GM21390 (cell line): ENCODE measurements at regions not wholly inside any gene's neighbourhood (a gene's known extent, or its start where the extent isn't known, plus 50 kb on each side); places are given as distances from the start of the nearest gene placed in this dataset.

Experiments
- ATAC-seq: cut with Tn5 transposase; IDR thresholded peaks from one replicate; pipeline ENCODE4 v1.9.1; 2021; ENCODE audit not compliant: unreplicated experiment

DNA sequence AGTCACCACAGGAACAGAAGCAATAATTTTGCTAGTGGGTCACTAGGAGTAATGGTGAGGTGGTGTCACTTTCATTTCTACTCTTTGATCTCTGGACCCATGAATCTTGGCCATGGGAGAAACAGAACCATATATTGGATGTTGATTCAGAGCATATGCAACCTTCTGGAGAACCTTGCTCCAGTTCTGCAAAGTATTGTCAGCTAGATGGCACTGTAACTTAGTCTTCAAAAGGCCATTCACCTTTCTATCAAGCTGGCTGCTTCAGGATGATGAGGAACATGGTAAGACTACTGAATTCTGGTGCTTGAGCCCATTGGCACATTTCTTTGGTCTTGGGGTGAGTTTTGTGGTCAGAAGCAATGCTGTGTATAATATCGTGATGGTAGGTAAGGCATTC is 129.1 kb upstream of the FBN2 start:
- no peak for ATAC-seq

DNA sequence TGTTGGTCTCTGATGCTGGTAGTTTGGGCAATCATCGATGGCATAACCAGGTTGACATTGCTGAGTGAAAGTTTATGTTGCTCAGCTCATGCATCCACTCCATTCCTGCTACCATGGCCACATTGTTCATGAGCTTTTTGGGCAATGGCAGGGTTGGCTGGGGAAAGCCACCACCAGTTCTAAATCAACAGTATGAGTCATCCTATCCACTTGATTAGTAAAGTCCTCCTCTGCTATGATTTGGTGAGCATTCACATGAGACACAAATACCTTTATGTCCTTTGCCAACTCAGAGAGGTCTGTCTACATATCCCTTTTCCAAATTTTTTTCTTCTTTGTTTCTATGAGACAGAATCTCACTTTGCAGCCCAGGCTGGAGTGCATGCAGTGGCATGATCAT is 129.7 kb upstream of the FBN2 start:
- no peak for ATAC-seq

DNA sequence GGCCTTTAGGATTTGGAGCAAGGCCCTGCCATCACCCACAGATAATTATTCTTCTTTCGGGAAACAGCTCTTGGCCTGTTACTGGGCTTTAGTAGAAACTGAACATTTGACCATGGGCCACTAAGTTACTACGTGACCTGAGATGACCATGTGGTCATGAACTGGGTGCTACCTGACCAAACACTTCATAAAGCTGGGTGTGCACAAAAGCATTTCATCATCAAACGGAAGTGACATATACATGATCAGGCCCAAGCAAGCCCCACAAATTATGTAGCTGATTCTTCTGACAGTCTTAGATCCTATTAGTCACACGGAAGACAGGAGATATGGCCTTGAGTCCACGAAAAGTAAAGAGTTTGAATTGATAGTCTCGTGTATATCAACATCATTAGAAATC is 130.9 kb upstream of the FBN2 start:
- no peak for ATAC-seq

DNA sequence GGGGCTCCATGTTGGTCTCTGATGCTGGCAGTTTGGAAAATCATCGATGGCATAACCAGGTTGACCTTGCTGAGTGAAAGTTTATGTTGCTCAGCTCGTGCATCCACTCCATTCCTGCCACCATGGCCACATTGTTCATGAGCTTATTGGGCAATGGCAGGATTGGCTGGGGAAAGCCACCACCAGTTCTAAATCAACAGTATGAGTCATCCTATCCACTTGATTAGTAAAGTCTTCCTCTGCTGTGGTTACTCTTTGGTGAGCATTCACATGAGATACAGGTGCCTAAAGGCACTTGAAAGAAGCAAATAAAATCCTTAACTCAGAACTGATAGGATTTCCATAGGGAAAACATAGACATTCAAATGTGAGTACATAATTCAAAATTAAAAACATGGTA is 131.8 kb upstream of the FBN2 start:
- ATAC-seq: no peak

DNA sequence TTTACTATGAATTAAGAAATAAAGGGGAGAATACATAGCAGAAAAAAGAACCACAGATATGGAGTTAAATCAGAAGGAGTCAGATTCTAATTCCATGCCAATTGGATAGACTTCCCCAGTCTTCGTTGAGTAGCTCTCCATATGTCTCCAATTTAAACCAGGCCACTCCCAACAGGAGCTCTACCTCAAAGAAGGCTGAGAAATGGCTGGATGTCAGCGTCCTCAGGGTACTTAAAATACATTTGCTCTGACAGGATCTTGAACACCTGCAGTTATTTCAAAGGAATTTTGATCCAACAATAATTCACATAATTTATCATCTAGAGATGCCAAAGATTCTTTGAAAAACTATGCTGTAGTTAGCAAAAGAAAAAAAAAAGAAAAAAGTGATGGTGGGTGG is 133.9 kb upstream of the FBN2 start:
- no peak for ATAC-seq

DNA sequence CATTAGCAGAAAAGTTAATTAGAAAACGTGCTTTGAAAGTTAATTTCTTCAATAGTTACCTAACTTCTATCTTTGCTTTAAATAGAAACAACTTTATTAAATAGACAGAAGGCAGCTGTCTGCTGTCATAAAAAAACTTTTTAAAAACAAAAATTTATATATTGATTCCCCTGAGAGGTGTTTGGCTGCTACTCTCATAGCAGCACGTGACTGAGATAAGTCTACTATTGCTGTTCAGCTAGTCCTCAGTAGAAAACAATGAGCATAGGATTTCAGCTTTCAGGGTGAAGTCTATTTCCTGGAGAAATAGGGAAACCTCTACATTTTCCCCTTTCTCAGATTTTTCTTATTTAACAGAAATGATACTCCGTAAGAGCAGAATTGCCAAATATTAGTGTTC is 135.0 kb upstream of the FBN2 start:
- ATAC-seq: no peak

DNA sequence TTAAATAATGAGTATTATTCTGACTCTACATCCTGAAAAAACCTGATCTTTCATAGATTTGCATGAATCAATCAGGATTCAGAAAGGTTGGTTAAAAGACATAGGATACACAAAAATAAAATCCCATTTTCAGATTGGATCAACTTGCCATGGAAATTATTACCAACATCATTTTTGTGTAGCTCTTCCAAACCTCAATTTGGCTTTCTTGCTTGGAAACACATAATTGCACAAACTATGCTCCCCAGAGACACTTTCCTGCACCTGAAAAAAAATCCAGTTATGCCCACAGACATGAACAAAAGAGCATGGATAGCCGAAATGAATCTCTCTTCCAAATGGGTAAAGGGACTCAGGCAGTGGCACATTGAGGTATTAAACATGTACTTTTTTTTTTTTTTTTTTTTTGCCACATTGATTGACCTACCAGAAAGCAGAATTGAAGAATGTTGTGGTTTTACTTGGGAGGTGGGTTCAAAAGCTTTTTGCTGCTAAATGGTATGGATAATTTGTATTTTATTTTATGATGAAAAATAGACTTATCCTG is 135.4 kb upstream of the FBN2 start:
- no peak for ATAC-seq

DNA sequence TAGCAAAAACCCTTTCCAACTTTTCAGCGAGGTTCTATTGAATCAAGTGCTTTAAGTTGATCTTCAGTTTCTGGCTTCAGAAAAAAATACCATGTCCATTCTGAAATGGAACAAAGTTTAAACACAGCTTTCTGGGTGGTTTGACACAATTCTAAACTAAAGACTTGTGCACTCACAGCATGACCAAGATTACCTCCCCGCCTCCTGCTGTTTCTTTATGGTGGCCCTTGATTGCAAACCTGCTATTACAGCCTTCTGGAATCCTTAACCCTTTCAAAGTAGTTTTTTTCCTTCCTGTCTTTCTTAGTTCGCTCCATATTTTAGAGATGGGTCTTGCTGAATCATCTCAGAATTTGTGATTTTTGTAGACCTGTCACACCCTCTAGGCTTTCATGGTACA is 135.9 kb upstream of the FBN2 start:
- no peak for ATAC-seq

DNA sequence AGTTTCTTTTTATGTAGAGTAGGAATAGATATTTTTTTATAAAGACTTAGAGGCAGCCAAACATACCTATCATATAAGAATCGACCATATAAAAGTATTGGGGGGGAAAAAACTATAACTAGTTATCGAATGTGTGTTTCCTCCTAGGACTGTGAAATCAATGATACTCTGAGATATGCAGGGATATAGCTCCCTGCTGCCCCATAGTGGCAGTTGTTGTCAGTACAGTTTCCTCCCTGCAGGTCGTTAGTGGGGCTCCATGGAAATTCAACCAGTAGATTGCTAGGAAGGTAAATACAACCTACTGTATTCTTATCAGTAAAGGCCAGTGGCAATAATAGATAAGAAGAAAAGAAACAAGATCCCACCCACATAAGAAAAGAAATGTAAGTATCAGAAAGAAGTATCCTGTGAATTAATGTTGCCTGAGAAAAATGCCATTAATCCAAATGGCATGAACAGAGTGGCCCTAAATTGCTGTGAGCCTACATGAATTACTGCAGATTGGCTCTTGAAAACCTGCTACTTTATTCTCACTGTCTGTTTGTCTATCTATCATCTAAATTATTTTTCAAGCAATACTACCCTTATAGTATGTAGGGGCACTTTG is 136.9 kb upstream of the FBN2 start:
- peak; percentile 93 for ATAC-seq

DNA sequence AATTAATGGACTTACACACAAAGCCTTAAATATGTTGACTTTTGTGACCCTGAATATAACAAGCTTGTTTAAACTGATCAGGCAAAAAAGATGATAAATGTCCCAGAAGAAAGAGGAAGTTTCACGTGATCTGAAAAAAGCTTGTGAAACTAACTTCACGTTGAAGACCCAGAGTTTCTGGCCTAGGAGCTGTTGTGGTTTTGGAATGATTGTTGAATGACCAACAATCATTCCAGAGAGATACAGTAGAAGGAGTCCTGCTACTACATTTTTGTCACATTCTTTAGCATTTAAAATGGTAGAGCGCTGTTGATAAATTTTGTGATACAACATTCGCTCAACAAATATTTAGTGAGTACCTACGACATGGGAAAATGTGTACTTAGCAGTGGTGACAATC is 143.1 kb upstream of the FBN2 start:
- ATAC-seq: no peak

DNA sequence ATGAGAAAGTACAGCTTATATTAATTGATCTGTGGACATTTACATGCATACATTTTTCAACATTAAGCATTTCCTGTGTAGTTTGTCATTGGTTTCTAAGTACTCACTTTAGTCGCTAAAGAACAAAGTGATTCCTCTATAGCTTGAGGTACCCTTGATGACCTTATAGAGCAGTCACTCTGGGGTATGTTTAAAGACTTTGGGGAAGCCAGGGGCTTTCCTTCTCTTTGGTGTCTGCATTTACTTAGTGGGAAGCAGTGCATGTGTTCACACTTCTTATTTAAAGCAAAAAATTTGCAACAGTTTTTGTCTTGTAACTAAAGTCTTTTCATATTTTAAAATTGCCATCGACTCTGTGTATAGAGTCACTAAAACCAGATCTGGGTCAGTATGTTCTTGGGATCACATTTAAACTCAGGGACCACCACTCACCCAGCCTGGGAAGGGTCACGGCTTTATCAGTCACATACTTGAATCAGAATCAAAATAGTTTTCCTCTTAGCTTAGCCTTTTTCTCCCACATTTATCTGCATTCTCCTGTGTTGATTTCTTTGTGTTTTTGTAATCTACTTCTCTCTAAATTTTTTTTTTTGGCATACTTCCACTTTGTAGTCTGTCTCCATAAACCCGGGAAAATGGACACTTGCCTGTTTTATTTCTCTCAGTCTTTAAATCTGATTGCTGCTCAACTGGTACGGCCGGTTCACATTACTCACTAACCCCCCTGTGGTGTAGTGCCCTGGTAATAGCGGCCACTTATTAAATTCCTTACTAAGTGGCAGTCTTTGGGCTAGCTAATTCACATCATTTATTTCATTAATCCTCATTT is 143.9 kb upstream of the FBN2 start:
- no peak for ATAC-seq

DNA sequence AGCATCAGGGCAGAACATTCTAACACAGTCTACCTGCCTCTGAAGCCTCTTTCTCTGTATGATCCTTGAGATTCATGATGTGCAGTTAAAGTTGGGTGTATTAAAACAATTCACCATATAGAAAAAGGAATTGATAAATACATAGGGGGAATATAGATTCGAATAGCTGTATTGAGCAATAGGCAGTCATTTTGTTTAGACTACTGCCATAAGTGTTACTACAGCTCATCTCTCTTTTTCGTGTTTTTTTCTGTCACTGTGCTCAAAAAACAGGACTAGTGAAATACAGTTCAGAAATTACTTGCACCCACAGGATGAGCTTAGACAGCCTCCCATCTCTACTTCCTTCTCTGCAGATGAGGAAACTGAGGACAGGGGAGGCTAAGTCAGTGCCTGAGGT is 144.6 kb upstream of the FBN2 start:
- no peak for ATAC-seq

DNA sequence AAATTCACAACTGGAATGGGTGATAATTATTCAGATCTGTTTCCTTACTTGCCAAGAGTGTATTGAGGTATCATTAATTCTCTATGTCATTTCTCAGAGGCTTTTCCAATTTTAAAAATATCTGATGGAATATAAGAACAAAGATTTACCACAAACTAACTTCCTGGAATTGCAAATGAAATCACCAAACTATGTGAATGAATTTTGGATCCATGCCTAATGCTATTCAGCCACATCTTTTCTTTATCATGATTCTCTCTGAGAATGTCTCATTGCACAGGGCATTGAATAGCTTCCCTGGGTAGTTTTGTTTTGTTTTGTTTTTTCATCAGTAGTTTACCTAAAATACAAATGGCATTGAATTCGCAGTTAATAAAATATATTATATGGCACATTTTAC is 146.9 kb upstream of the FBN2 start:
- ATAC-seq: no peak

DNA sequence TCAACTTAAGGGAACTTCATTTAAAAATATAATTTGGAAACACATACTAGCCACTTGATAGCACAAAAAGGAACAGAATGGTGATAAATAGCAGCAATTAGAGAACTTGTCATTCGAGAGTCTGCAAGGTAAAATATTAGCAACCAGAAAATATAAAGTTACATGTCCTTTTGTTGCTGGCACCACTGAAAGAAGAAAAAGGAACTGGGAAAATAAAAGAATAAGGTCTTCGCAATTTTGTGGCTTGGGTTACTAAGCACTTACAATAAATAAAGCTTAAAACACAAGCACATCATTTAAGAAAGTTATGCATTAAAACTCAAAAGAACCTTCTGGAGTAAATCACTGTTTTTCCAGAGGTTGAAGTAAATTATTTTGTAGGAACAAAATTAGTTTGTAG is 149.9 kb upstream of the FBN2 start:
- no peak for ATAC-seq

DNA sequence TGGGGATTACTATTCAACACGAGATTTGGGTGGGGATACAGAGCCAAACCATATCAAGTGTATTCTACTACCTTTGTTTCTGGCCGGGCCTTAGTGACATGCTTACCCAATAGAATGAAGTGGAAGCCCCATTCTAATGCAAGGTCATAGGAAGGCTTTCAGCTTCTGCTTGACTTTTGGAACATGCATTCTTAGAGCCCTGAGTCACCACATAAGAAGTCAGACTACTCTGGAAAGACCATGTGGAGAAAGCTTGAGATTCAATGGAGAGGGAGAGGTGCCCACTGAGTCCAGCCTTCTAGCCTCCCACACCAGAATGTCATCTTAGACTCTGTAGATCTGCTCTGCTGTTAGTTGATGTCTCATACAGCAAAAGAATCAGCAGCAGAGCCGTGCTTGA is 155.7 kb upstream of the FBN2 start:
- no peak for ATAC-seq

DNA sequence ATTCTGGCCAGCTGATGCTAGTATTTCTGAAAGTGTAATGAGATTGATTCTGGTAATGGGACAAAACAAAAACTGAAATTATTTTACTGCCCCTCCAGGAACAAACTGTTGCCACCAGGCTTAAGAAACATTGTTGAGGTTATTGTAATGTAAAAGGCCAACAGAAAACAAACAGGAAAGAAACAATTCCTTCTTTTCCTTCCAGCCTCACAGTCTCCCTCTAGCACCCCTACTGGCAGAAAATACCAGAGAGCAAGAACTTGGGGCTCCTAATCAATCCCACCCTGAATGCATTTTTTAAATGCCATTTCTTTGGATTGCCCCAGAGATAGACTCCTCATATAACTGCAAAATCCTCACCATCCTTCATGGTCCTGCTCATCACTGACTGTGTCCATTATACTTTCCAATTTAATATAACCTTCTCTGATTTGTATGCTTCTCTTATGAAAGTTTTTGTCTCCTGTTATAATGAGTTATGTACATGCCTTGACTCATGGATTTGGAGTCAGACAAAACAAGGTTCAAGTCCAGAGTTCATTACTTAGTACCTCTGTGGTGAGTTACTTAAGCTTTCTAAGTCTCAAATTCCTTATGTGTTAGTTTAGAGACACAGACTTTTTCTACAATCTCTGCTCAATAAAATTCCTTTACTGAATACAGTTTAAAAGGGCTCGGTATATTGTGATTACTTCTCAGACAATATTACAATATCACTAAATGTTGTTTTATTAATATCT is 157.9 kb upstream of the FBN2 start:
- ATAC-seq: no peak

DNA sequence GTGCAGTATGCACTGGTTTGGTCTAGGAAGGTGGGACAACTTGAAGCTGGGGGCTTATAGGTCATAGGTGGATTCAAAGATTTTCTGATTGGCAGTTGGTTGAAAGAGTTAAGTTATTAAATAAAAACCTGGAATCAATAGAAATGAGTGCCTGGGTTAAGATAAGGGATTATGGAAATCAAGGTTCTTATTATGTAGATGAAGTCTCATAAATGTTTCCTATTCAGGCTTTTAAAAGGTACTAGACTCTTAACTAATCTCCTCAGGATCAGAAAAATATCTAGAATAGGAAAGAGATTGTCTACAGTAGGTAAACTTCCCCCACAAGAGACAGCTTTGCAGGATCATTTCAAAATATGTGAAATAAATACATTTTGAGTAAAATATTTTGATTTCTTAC is 163.3 kb upstream of the FBN2 start:
- no peak for ATAC-seq

DNA sequence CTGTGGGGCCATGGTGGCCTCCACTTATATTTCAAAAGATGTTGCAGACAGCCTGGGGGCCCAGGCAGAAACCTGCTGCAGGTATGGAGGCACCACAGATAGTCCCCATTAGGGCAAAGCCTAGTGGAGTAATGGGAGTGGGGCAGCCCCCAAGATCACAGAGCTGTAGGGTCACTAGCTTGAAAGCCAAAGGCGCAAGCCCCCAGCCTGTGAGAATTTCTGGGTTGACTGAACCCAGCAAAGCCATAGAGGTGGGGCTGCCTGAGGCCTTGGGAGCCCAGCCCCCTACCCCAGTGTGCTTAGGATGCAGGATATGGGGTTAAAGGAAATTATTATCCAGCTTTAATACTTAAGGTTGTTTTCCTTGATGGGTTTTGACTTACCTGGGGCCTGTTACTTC is 165.3 kb upstream of the FBN2 start:
- ATAC-seq: no peak

DNA sequence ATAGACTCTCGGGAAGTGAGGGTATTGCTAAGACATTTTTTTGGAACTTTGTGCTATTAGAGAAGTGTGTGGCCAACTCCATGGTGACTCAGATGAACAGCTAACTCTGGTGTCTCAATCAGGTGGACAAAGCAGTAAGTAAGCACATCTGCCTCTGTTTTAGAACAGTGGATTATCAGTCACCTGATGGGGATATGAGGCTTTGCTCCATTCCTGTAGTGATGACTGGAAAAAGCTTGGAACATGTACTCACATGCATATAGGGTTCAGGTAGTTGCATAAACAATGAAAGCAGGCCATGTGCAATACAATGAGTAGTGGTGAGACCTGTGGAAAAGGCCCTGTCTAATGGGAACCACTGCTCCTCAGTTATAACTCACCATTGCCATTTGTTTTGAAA is 168.2 kb upstream of the FBN2 start:
- ATAC-seq: no peak

DNA sequence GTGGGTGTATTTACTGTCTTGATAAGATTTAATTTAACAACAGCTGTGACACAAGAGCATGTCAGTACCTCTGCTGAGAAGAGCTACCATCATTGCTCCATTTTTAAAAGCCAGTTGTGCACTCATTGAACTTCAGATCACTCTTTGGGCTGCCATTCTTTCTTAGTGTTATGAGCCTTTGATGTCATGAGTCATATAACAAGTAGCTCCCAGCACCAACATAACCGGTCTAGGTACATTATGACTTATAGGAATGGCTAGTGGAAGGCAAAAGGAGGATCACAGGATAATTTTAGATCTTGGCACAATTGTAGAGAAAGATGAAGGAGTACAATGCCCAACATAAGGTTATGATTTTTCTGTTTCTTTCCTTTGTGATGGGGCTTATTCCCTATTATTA is 170.8 kb upstream of the FBN2 start:
- ATAC-seq: no peak

DNA sequence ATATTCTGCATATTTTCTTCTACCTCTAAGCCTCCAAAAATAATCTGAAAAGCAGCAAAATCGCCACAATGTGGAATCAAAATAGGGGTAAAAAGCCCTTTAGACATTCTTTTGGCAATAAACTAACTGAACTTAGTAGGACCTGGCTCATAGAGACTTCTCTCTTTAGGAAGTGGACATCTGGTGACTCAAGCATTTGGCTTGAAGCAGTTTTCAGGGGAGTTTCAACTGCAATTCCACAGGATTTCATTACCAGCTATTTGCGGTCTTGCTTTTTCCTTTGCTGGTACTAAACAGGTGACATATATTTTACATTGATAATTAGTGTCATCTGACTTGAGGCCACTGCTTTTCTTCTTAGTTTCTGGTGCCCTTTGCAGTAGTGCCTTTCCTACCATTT is 173.2 kb upstream of the FBN2 start:
- ATAC-seq: no peak

DNA sequence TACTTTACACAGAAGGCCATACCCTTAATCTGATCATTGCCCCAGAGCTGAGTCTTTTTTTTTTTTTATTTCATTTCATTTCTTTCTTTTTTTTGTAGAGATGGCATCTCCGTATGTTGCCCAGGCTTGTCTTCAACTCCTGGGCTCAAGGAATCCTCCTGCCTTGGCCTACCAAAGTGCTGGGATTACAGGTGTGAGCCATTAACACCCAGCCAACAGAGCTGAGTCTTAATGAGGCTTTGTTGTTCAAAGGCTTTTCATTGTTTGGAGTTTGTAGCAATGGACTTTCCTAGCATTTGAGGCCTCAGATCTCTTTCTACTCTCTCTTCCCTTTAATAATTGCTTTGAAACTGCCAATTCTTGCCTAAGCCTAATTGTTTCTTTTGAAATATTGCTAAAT is 176.5 kb upstream of the FBN2 start:
- no peak for ATAC-seq
